ENCODE measurements at regions not wholly inside any gene's neighbourhood (a gene's known extent, or its start where the extent isn't known, plus 50 kb on each side); places are given as distances from the start of the nearest gene placed in this dataset.

GRCh38 chr6:126919947-126920346 lies 198.5 kb upstream of the RSPO3 start:
- Histone ChIP-seq H3K4me3 (no peak overlapping the region), H3K36me3 (ENCODE audit: insufficient read depth) (no peaks in the 10 kb centered on the region), H3K4me1 (ENCODE audit: insufficient read depth) (no peaks in the 10 kb centered on the region), H3K27ac (ENCODE audit: low read depth) (no peak overlapping the region), H3K27me3 (ENCODE audit: insufficient read depth) (no peaks in the 10 kb centered on the region), H3K9me2 (ENCODE audit: insufficient read depth) (no peaks in the 10 kb centered on the region), H3K4me2 (no peak overlapping the region), H2AFZ (no peak overlapping the region), H4K20me1 (replicated peaks; ENCODE audit: insufficient read depth) (no peaks in the 10 kb centered on the region), H3F3A (replicated peaks; ENCODE audit: low read depth) (no peaks in the 10 kb centered on the region), H3K79me2 (replicated peaks; ENCODE audit: insufficient read depth) (no peaks in the 10 kb centered on the region)
- no peak for DNase-seq (ENCODE audit: low spot score)
- ATAC-seq = no peak
- Mint-ChIP-seq H3K4me3 (no peak overlapping the region), H3K4me1 (peaks cover 2% of the 10 kb centered on the region; the same call in 1 of the 3 replicates), H3K9me3 (no peaks in the 10 kb centered on the region), H3K36me3 (ENCODE audit: low read depth) (no peaks in the 10 kb centered on the region), H3K27me3 (ENCODE audit: insufficient read depth, low read depth, poor library complexity) (no peaks in the 10 kb centered on the region), H3K27ac (no peak overlapping the region)
- TF ChIP-seq EZH2phosphoT487 (IDR thresholded peaks at IDR 0.05; ENCODE audit: unreplicated experiment) (no peak), STAT1 (IDR thresholded peaks at IDR 0.05; ENCODE audit: unreplicated experiment) (no peak), ZNF114 (CRISPR knock-in tag; IDR thresholded peaks at IDR 0.05) (no peak), CREB1 (CRISPR knock-in tag; IDR thresholded peaks at IDR 0.05; ENCODE audit: low read depth) (no peak), EZH2 (IDR thresholded peaks at IDR 0.05; ENCODE audit: low read depth, unreplicated experiment) (no peak), ZNF331 (CRISPR knock-in tag; IDR thresholded peaks at IDR 0.05; ENCODE audit: low read depth) (no peak), POLR2AphosphoS5 (IDR thresholded peaks at IDR 0.05; ENCODE audit: low read depth) (no peak), NANOG (IDR thresholded peaks at IDR 0.05; ENCODE audit: borderline replicate concordance) (no peak), JUNB (IDR thresholded peaks at IDR 0.05; ENCODE audit: unreplicated experiment) (no peak), REST (IDR thresholded peaks at IDR 0.05; ENCODE audit: unreplicated experiment) (no peak), CTCF (conservative IDR thresholded peaks at IDR 0.05; ENCODE audit: low read depth in 2 of 2) (no peak), ETS1 (IDR thresholded peaks at IDR 0.05) (no peak), ZNF462 (CRISPR knock-in tag; IDR thresholded peaks at IDR 0.05) (no peak)
